NT2/D1 (cell line): ENCODE measurements at regions not wholly inside any gene's neighbourhood (a gene's known extent, or its start where the extent isn't known, plus 50 kb on each side); places are given as distances from the start of the nearest gene placed in this dataset.

Experiments
- DNase-seq: peaks from one replicate; pipeline ENCODE4 v3.0.0-alpha.2; 2011; ENCODE audit warnings: low read depth, low spot score
- H3K27me3 ChIP-seq: 2 replicates; pipeline ENCODE4 v1.6.0; 2011; ENCODE audit warnings: mild to moderate bottlenecking; ENCODE audit not compliant: insufficient read length, insufficient read depth
- H3K36me3 ChIP-seq: 2 replicates; pipeline ENCODE4 v1.6.1; 2011; ENCODE audit warnings: mild to moderate bottlenecking, low read length, mixed read lengths; ENCODE audit not compliant: insufficient read depth, insufficient read length
- H3K4me1 ChIP-seq: 2 replicates; pipeline ENCODE4 v1.5.1; 2011; ENCODE audit not compliant: insufficient read depth, insufficient read length
- H3K4me3 ChIP-seq: 2 replicates; pipeline ENCODE4 v1.5.1; 2011; ENCODE audit warnings: low read depth; ENCODE audit not compliant: insufficient read length
- H3K9ac ChIP-seq: 2 replicates; pipeline ENCODE4 v1.6.0; 2011; ENCODE audit warnings: low read depth; ENCODE audit not compliant: insufficient read length
- H3K9me3 ChIP-seq: 2 replicates; pipeline ENCODE4 v1.5.1; 2011; ENCODE audit warnings: mild to moderate bottlenecking, low read length; ENCODE audit not compliant: insufficient read depth
- SUZ12 ChIP-seq: IDR thresholded peaks from 2 replicates; pipeline ENCODE4 v1.6.1; 2011; ENCODE audit not compliant: insufficient read length, insufficient read depth; ENCODE audit errors: extremely low read depth
- YY1 ChIP-seq: IDR thresholded peaks from 2 replicates; pipeline ENCODE4 v1.6.1; 2011; ENCODE audit not compliant: insufficient read length, insufficient read depth
- ZNF274 ChIP-seq: IDR thresholded peaks from 2 replicates; pipeline ENCODE4 v1.6.1; 2011; ENCODE audit warnings: mild to moderate bottlenecking, low read depth, low read length

GRCh38 chr13:111546921-111547675 is 226.7 kb downstream of the TEX29 start:
- H3K36me3 ChIP-seq: no peaks in the 10 kb centered on the region
- no peak for DNase-seq

GRCh38 chr13:111547726-111548273 is 227.4 kb downstream of the TEX29 start:
- TF ChIP-seq YY1: no peak
- TF ChIP-seq ZNF274: no peak
- TF ChIP-seq SUZ12: no peak
- H3K4me1 ChIP-seq: no peaks in the 10 kb centered on the region
- no peak overlapping the region for H3K4me3 ChIP-seq
- H3K36me3 ChIP-seq: no peaks in the 10 kb centered on the region
- no peak overlapping the region for H3K9ac ChIP-seq
- no peaks in the 10 kb centered on the region for H3K9me3 ChIP-seq
- no peak for DNase-seq
- no peaks in the 10 kb centered on the region for H3K27me3 ChIP-seq

More at GRCh38 chr13:111546921-111547675, 226.7 kb downstream of the TEX29 start:
- Histone ChIP-seq H3K9me3 (no peaks in the 10 kb centered on the region), H3K4me3 (no peak overlapping the region), H3K27me3 (no peaks in the 10 kb centered on the region), H3K9ac (no peak overlapping the region), H3K4me1 (no peaks in the 10 kb centered on the region)
- TF ChIP-seq SUZ12 (no peak), YY1 (no peak)

DNA sequence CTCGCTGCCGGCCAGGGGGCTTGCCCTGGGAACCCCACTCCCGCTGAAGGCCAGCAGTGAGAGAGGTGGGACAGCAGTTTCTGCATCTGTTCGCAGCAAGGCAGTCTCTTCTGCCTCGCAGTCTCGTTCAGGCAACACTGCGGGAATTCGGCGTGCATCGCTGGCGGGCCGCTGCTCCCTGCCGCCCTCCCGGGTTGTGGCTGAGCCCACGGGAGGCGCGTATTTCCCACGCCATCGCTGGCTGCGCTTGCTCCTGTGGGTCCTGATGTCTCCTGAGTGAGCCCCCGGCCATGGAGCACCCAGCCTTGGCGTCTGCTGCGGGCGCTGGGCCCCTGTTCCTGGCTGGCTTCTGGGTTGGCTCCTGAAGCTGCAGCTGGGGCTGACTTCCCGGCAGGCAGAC is 227.9 kb downstream of the TEX29 start:
- Histone ChIP-seq H3K9me3 (no peaks in the 10 kb centered on the region), H3K36me3 (no peaks in the 10 kb centered on the region), H3K9ac (no peak overlapping the region), H3K4me1 (no peaks in the 10 kb centered on the region), H3K4me3 (no peak overlapping the region), H3K27me3 (no peaks in the 10 kb centered on the region)
- TF ChIP-seq ZNF274: no peak
- no peak for TF ChIP-seq SUZ12
- no peak for TF ChIP-seq YY1
- no peak for DNase-seq

DNA sequence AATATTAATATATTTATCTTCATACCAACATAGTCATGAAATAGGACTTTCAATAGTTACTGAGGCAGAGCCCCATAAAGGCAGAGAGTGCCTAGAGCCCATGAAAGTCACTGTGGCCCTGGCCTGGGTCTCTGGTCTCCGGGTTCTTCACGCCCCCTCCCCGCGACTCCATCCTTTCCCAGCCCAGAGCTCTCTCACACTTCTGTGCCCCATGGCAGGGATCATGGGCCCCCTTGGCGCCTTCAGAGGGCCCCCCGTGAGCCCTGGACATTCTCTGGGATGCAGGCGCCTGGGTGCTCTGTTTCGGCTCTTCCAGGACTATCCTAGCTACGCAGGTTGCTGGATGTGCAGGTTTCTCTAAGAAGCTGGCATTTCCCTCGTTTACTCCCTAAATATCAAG is 228.4 kb downstream of the TEX29 start:
- Histone ChIP-seq H3K36me3 (no peaks in the 10 kb centered on the region), H3K9me3 (no peaks in the 10 kb centered on the region), H3K4me1 (no peaks in the 10 kb centered on the region), H3K9ac (no peak overlapping the region), H3K4me3 (no peak overlapping the region), H3K27me3 (no peaks in the 10 kb centered on the region)
- TF ChIP-seq ZNF274 (no peak), YY1 (no peak), SUZ12 (no peak)
- DNase-seq: no peak

DNA sequence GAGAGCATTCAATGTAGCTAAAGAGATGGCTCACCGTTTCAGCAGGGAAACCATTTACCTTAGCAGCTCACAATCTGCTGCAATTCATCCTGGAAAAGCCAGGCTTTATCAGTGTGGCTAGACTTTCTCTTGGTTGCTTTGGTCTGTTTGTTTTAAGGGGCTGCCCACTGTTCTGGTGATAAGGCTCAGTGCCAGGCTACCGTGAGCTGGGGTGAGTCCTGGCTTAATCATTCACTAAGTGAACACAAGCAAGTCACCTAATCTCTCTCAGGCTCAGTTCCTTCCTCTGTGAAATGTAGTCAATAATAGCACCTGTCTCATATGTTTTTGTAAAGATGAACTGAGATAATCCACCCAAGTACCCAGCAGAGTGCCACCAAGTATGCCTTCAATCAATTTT is 229.0 kb downstream of the TEX29 start:
- no peak for DNase-seq
- no peaks in the 10 kb centered on the region for H3K4me1 ChIP-seq
- H3K36me3 ChIP-seq: no peaks in the 10 kb centered on the region
- TF ChIP-seq ZNF274 (no peak), YY1 (no peak), SUZ12 (no peak)
- no peak overlapping the region for H3K9ac ChIP-seq
- no peaks in the 10 kb centered on the region for H3K27me3 ChIP-seq
- H3K9me3 ChIP-seq: no peaks in the 10 kb centered on the region
- H3K4me3 ChIP-seq: no peak overlapping the region

- H3K36me3 ChIP-seq: no peaks in the 10 kb centered on the region
- DNase-seq: no peak
- no peaks in the 10 kb centered on the region for H3K27me3 ChIP-seq
- H3K9ac ChIP-seq: no peak overlapping the region
- H3K4me3 ChIP-seq: no peak overlapping the region
- no peaks in the 10 kb centered on the region for H3K9me3 ChIP-seq
- H3K4me1 ChIP-seq: no peaks in the 10 kb centered on the region
- TF ChIP-seq ZNF274 (no peak), YY1 (no peak), SUZ12 (no peak)
Observed at GRCh38 chr13:111550062-111550461, 229.6 kb downstream of the TEX29 start.

- no peaks in the 10 kb centered on the region for H3K4me1 ChIP-seq
- H3K4me3 ChIP-seq: no peak overlapping the region
- no peak for TF ChIP-seq YY1
- TF ChIP-seq ZNF274: no peak
- no peak for TF ChIP-seq SUZ12
- DNase-seq: no peak
- H3K9ac ChIP-seq: no peak overlapping the region
- no peaks in the 10 kb centered on the region for H3K36me3 ChIP-seq
- no peaks in the 10 kb centered on the region for H3K9me3 ChIP-seq
- no peaks in the 10 kb centered on the region for H3K27me3 ChIP-seq
Observed at GRCh38 chr13:111551204-111551820, 230.9 kb downstream of the TEX29 start.
